Dendritic cell treated with granulocyte-macrophage colony-stimulating factor and Interleukin-4, amounts not matched to agents 40 ng/mL and 50 ng/mL, for 4 days (primary cell): ENCODE measurements at regions not wholly inside any gene's neighbourhood (a gene's known extent, or its start where the extent isn't known, plus 50 kb on each side); places are given as distances from the start of the nearest gene placed in this dataset.

ENCODE experiments used
- H3K27ac Mint-ChIP-seq: one replicate; pipeline ENCODE4 v1.8.0; 2022; ENCODE audit warnings: mild to moderate bottlenecking, mixed read lengths
- H3K27me3 Mint-ChIP-seq: one replicate; pipeline ENCODE4 v1.8.0; 2022; ENCODE audit warnings: mild to moderate bottlenecking, mixed read lengths
- H3K36me3 Mint-ChIP-seq: one replicate; pipeline ENCODE4 v1.8.0; 2022; ENCODE audit warnings: low read depth, mixed read lengths
- H3K4me1 Mint-ChIP-seq: one replicate; pipeline ENCODE4 v1.8.0; 2022; ENCODE audit warnings: low read depth, mixed read lengths
- H3K4me3 Mint-ChIP-seq: one replicate; pipeline ENCODE4 v1.8.0; 2022; ENCODE audit warnings: mild to moderate bottlenecking, moderate library complexity, mixed read lengths
- H3K9me3 Mint-ChIP-seq: one replicate; pipeline ENCODE4 v1.8.0; 2022; ENCODE audit warnings: mixed read lengths
- intact Hi-C: fragments of 100-400 bp; cut with micrococcal nuclease; formaldehyde crosslinking; loops from one replicate; pipeline ENCODE4 v1.15.0; 2022

GRCh38 chr18:2302012-2302411 lies 269.3 kb downstream of the METTL4 start:
- intact Hi-C loops, result no loop called here
- H3K9me3 Mint-ChIP-seq, result no peaks in the 10 kb centered on the region

GRCh38 chr18:2302628-2303516 lies 268.4 kb downstream of the METTL4 start:
- H3K27me3 Mint-ChIP-seq, result peaks cover 11% of the 10 kb centered on the region
- no peak overlapping the region for H3K4me3 Mint-ChIP-seq
- H3K36me3 Mint-ChIP-seq, result no peaks in the 10 kb centered on the region
- no peak overlapping the region for H3K27ac Mint-ChIP-seq
- H3K4me1 Mint-ChIP-seq, result no peaks in the 10 kb centered on the region
- intact Hi-C loops, result no loop called here
- no peaks in the 10 kb centered on the region for H3K9me3 Mint-ChIP-seq

More at GRCh38 chr18:2302012-2302411, 269.3 kb downstream of the METTL4 start:
- no peak overlapping the region for H3K27ac Mint-ChIP-seq
- no peaks in the 10 kb centered on the region for H3K36me3 Mint-ChIP-seq
- H3K27me3 Mint-ChIP-seq, result peaks cover 10% of the 10 kb centered on the region
- no peak overlapping the region for H3K4me3 Mint-ChIP-seq
- H3K4me1 Mint-ChIP-seq, result no peaks in the 10 kb centered on the region

DNA sequence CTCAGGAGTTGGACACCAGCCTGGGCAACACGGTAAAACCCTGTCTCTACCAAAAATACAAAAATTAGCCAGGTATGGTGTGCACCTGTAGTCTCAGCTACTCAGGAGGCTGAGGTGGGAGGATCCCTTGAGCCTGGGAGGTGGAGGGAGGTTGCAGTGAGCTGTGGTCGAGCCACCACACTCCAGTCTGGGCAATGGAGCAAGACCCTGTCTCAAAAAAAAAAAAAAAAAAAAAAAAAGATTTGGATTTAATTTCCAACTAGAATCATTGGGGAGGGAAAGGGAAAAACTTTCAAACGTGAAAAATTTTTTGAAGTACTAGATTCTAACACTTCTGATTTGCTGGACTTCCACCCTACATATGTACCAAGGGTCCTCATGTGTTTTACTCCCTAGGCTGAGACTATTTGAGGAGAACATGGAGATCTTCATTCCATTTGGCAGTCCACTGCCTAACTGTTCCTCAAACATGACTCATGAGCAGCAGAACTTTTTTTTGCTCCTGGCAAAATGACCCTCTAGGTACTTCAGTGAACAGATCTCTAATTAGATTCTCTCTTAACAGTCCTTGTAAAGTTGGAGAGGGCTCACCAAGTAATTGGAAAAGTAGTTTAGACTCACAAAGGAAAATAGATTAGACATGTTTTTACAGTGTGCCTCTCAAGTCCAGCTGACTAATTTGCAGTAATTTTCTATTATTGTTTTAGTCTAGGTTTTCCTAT lies 267.6 kb downstream of the METTL4 start:
- Mint-ChIP-seq H3K4me1 (no peaks in the 10 kb centered on the region), H3K9me3 (no peaks in the 10 kb centered on the region), H3K27me3 (peaks cover 16% of the 10 kb centered on the region), H3K27ac (no peak overlapping the region), H3K4me3 (no peak overlapping the region), H3K36me3 (no peaks in the 10 kb centered on the region)
- intact Hi-C loops, result no loop called here

DNA sequence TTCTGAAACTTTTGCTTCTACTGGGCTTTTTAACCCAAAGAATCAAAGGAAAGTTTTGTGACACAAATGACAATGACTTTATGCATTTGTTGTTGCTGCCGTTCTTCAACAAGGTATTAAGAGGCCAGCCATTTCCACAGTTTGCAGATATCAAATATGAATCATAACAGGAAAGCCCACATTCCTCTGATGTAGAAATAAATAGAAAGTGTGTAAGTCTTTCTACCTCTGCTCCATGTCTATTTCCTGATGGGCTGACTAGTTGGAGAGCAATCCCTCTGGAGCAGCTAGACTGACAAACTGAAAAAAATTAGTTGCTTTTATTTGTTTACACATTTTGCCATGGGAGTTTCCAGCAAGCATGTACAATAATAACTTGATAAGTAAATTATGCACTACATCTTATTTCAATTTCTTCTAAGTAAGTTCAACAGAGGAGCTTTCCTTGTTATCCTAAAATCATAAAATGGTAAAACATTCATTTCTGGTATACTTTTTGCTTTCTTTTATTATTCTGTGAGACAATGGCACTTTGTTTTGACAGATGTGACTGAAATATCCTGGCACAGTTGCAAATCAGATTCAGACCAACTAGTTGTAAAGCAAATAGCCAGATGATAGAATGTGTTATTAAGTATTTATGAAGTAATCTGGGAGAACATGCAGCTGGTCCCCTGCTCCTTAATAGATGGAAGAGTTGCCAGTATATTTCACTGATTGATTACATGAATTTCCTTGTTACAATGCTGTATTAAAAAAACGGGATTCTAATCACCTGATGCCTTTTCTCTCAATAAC lies 266.7 kb downstream of the METTL4 start:
- intact Hi-C loops, result no loop called here
- Mint-ChIP-seq H3K4me3 (no peak overlapping the region), H3K9me3 (no peaks in the 10 kb centered on the region), H3K27me3 (peaks cover 16% of the 10 kb centered on the region), H3K4me1 (no peaks in the 10 kb centered on the region), H3K27ac (no peak overlapping the region), H3K36me3 (no peaks in the 10 kb centered on the region)

- intact Hi-C loops, result no loop called here
- H3K36me3 Mint-ChIP-seq, result no peaks in the 10 kb centered on the region
- peaks cover 14% of the 10 kb centered on the region for H3K27me3 Mint-ChIP-seq
- H3K4me3 Mint-ChIP-seq, result no peak overlapping the region
- no peaks in the 10 kb centered on the region for H3K9me3 Mint-ChIP-seq
- H3K27ac Mint-ChIP-seq, result no peak overlapping the region
- H3K4me1 Mint-ChIP-seq, result no peaks in the 10 kb centered on the region
Observed at GRCh38 chr18:2306606-2307005, 264.7 kb downstream of the METTL4 start.

- peaks cover 8% of the 10 kb centered on the region for H3K27me3 Mint-ChIP-seq
- no peak overlapping the region for H3K27ac Mint-ChIP-seq
- peaks cover 12% of the 10 kb centered on the region for H3K4me1 Mint-ChIP-seq
- intact Hi-C loops, result no loop called here
- no peak overlapping the region for H3K4me3 Mint-ChIP-seq
- no peaks in the 10 kb centered on the region for H3K9me3 Mint-ChIP-seq
- no peaks in the 10 kb centered on the region for H3K36me3 Mint-ChIP-seq
Observed at GRCh38 chr18:2310886-2311285, 260.4 kb downstream of the METTL4 start.

DNA sequence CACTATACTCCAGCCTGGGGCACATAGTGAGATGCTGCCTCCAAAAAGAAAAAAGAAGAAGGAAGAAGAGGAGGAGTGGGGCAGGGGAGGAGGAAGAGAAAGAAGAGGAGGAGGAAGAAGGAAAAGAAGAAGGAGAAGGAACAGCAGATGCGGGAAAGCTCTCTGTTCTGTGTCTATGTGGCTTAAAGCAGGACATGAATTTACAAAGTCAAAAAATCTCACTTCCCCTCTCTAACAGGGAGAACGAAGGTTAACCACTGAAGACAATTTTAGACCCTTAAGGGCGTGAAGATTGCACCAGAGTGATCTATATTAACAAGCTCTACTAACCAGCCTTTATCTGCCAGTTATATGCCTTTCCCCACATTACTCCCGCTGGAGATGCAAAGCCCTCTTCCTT lies 258.9 kb downstream of the METTL4 start:
- H3K27ac Mint-ChIP-seq, result no peak overlapping the region
- no peaks in the 10 kb centered on the region for H3K9me3 Mint-ChIP-seq
- peaks cover 5% of the 10 kb centered on the region for H3K27me3 Mint-ChIP-seq
- H3K4me1 Mint-ChIP-seq, result peaks cover 12% of the 10 kb centered on the region
- no peaks in the 10 kb centered on the region for H3K36me3 Mint-ChIP-seq
- intact Hi-C loops, result no loop called here
- H3K4me3 Mint-ChIP-seq, result no peak overlapping the region

DNA sequence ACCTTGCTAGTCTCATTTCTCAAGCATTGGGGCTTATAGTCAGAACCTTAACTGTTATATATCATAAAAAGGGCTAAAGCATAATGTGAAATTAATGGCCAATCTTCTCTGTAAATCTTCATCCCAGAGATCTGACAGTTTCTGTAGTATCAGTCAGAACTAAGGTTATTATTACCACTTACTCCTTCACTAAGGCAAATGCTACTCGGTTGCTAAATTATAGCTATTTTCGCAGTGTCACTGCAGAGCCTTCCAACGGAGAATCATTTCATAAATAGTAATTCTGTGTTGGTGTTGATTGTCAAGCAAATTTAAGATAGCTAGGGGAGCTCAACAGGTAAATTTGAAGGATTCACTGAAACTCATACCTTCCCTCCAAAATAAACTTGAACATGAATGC lies 258.0 kb downstream of the METTL4 start:
- H3K9me3 Mint-ChIP-seq, result no peaks in the 10 kb centered on the region
- H3K27ac Mint-ChIP-seq, result no peak overlapping the region
- intact Hi-C loops, result no loop called here
- H3K27me3 Mint-ChIP-seq, result peaks cover under 1% of the 10 kb centered on the region
- peaks cover 12% of the 10 kb centered on the region for H3K4me1 Mint-ChIP-seq
- H3K36me3 Mint-ChIP-seq, result no peaks in the 10 kb centered on the region
- H3K4me3 Mint-ChIP-seq, result no peak overlapping the region

- Mint-ChIP-seq H3K36me3 (no peaks in the 10 kb centered on the region), H3K27ac (no peak overlapping the region), H3K4me3 (no peak overlapping the region), H3K4me1 (peaks cover 12% of the 10 kb centered on the region), H3K27me3 (peaks cover 3% of the 10 kb centered on the region), H3K9me3 (peaks cover 8% of the 10 kb centered on the region)
- intact Hi-C loops, result no loop called here
Observed at GRCh38 chr18:2316082-2316750, 255.1 kb downstream of the METTL4 start.

- H3K27me3 Mint-ChIP-seq, result peaks cover 4% of the 10 kb centered on the region
- H3K4me1 Mint-ChIP-seq, result peaks cover 11% of the 10 kb centered on the region
- H3K27ac Mint-ChIP-seq, result no peak overlapping the region
- H3K9me3 Mint-ChIP-seq, result peaks cover 8% of the 10 kb centered on the region
- intact Hi-C loops, result no loop called here
- H3K36me3 Mint-ChIP-seq, result no peaks in the 10 kb centered on the region
- H3K4me3 Mint-ChIP-seq, result no peak overlapping the region
Observed at GRCh38 chr18:2316751-2317696, 254.3 kb downstream of the METTL4 start.

DNA sequence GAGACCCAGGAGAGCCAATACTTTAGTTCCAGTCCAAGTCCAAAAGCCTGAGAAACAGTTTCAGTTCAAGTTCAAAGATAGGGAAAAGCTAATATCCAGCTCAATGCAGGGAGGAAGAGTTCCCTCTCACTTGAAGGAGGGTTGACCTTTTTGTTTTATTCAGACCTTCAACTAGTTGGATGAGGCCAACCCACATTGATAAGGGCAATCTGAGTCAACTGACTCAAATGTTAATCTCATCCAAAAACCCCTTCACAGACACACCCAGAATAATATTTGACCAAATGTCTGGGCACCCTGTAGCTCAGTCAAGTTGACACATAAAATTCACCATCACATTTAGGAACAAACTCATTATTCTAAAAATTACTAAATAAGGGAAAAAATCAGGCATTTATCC lies 246.8 kb downstream of the METTL4 start:
- H3K9me3 Mint-ChIP-seq, result peaks cover 8% of the 10 kb centered on the region
- H3K27me3 Mint-ChIP-seq, result peaks cover 9% of the 10 kb centered on the region
- H3K27ac Mint-ChIP-seq, result no peak overlapping the region
- H3K36me3 Mint-ChIP-seq, result no peaks in the 10 kb centered on the region
- H3K4me1 Mint-ChIP-seq, result no peaks in the 10 kb centered on the region
- intact Hi-C loops, result no loop called here
- H3K4me3 Mint-ChIP-seq, result no peak overlapping the region

- H3K27ac Mint-ChIP-seq, result no peak overlapping the region
- H3K4me3 Mint-ChIP-seq, result no peak overlapping the region
- no peaks in the 10 kb centered on the region for H3K36me3 Mint-ChIP-seq
- H3K27me3 Mint-ChIP-seq, result peaks cover 9% of the 10 kb centered on the region
- intact Hi-C loops, result no loop called here
- H3K9me3 Mint-ChIP-seq, result peaks cover 1% of the 10 kb centered on the region
- no peaks in the 10 kb centered on the region for H3K4me1 Mint-ChIP-seq
Observed at GRCh38 chr18:2325308-2325849, 245.9 kb downstream of the METTL4 start.
